ENCODE measurements at regions not wholly inside any gene's neighbourhood (a gene's known extent, or its start where the extent isn't known, plus 50 kb on each side); places are given as distances from the start of the nearest gene placed in this dataset.
"Not testable (repeated sequence)": the region's sequence is repeated elsewhere in the genome, so short reads cannot be mapped to it uniquely, and the experiment has no call there.

DNA sequence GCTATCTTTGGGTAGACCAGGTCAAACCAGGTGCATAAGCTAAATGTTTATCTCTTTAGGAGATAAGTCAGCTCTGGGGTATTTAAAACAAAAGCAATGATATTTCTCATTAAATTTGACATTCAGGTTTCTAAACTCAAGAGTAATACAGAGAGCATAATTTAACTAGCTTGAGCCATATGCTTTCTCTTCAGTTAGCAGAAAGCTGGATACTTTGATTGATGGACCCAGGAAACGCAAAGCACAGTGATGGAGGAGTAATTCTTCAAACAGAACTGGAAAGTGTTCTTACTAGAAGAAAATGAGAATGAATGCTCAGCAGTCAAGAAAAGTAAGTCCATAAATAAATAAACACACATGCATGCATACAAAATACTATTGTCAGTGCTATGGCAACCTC lies 885.7 kb upstream of the RAG2 start:
- DNase-seq, result no peak

DNA sequence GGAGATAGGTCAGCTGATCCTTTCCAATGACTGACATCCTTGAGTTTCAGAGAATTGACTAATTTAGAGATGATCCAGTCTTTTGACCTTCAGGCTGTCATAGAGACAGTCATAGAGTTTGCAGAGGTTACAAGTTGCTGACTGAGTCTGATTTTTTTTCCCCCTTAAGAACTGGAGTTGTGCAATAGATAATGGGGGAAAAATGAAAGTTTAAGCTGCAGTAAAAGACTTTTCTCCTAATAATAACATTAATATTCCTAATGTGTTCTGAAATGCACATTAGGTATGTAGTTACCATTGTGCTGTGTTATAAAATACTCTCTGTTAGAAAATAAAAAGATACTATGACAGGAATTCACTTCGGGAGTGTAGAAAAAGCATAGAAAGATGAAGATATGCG lies 876.9 kb upstream of the RAG2 start:
- DNase-seq, result no peak

DNA sequence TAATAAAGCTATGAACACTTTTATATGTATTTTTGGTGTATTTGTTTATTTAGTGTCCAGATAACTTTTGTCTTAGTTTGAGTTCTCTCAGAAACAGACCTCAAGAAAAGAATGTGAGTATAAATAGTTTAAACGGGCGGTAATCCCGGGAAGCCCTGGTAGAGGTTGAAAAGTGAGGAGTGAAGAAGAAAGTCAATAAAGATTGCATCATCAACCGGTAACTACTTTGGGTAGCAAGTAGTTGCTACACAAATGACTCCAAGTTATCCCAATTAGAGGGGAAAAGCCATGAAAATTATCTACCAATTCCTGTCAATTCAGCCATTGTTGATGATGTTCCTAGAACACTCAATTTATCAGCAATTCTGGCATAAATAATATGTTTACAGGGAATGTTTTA lies 870.3 kb upstream of the RAG2 start:
- DNase-seq, result no peak

DNA sequence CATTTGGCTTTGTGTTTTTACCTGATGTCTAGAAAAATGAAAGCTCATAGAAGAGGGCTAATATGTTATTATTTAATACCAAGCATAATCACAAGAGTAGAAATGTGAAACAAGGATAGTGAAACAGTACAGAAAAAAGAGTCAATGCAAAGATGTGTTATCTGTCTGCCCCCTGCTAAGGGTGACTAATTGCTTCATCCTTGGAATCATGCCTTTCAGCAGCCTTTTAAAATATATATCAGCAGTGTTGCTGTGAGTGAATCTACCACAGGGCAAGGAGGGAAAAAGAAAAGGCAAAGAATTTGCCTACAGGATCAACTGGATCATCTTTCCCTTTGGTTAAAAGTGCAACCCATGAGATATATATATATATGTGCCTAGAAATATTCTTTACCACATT lies 867.2 kb upstream of the RAG2 start:
- DNase-seq, result no peak

DNA sequence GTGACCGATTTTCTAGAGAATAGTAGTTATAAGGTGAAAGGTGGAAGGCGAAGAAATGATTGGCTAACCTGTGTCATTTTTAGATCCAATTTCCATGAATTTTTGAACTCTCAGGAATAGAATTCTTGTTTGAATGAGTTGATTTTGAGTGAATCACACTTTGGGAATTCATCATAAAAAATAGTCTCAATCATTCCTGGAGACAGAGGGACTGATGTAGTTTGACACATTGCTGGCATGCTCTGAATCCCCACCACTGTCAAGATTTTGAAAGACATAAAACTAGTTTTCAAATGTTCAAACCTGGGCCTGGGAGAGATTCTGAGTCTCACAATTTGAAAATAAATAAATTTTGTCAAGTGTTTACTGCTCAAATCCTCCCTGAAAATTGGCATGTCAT lies 861.4 kb upstream of the RAG2 start:
- no peak for DNase-seq

DNA sequence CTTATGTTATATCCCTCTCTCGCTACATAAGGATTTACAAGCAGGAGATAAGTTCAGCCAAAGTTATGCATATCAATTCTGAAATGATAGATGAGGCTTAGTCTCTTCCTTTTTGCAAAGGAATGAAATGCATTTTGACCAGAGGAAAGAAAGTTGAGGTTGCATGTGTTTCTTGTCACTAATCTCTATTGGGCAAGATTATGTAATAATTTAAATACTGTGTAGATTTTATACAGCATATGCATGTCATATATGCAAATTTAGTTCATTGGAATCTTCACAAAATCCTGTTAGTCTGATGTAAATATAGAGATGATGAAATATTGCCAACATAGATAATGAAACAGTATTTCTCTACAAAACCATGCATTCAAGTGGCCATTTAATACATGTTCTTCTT lies 858.7 kb upstream of the RAG2 start:
- DNase-seq, result no peak

DNA sequence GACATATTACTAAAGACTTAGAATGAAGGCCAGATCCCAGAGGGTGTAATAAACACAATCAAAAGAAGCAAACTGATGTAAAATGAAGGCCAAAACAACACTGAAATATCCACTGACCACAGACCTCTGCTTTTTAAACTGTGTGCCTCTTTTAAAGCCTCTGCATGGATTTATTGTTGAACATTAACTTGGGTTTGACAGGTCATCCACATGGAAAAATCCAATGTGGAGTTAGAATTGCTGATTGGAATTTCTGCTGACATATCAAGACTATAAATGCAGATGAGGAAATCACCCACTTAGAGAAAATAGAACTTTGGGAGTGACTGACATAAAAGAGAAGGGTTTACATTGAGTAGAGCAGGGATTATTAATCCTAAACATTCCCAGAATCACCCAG lies 853.9 kb upstream of the RAG2 start:
- DNase-seq, result no peak

DNA sequence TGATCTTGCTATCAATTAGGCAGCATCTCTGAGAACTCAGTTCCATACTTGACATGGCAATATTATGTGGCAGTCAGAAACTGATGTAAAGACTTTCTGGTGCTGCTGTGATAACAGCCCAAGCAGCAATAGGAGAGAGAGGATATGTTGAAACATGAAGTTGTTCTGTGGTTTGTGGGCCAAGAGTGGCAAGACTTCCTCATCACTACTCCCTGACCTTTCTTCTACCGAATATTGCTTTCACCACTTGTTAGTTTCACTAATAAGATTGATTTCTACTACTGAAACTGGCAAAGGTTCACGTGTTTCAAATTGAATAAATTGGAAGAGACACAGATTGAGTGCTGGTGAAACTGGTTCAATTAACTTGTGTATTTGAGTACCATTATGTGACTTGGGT lies 852.6 kb upstream of the RAG2 start:
- DNase-seq, result no peak

DNA sequence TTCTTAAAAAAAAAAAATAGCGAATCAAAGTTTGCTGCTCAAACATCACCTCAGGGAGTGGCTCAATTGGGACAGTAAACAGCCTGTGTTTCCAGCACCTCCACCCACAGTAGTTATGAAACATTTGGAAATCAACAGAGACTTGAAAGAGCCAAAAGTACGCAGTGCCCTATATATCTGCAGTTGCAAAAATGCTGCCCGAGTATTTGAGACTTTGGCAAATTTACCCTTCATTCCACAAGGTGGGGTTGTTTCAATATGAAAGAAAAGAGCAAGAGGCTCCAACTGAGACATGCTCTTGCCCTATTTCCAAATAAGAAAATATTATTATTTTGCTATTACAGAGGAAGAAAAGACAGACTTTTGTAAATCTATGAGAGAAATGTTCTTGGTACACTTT lies 851.1 kb upstream of the RAG2 start:
- DNase-seq, result no peak

DNA sequence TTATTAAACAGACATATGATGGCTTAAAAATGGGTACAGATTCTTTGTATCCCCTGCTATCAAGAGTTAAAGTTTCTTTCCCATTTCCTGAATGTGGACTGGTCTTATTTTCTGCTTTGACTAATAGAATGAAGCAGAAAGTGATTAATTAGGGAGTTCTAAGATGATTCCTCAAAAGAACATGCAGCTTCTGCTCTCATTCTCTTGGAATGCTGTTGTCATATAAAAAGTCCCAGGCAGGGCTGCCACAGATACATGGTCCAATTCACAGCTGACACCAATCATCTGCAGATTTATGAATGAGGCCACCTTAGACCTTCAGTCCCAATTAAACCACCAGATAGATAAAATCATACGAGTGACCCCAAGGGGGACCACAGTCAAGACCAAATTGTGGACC lies 844.5 kb upstream of the RAG2 start:
- DNase-seq, result no peak

DNA sequence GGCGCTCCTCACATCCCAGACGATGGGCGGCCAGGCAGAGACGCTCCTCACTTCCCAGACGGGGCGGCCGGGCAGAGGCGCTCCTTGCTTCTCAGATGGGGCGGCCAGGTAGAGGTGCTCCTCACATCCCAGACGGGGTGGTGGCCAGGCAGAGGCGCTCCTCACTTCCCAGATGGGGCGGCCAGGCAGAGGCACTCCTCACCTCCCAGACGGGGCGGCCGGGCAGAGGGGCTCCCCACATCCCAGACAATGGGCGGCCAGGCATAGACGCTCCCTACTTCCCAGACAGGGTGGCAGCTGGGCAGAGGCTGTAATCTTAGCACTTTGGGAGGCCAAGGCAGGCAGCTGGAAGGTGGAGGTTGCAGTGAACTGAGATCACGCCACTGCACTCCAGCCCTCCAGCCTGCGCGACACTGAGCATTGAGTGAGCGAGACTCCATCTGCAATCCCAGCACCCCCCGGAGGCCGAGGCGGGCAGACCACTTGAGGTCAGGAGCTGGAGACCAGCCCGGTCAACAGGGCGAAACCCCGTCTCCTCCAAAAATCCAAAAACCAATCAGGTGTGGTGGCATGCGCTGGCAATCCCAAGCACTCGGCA lies 833.7 kb upstream of the RAG2 start:
- DNase-seq, result not testable (repeated sequence)

DNA sequence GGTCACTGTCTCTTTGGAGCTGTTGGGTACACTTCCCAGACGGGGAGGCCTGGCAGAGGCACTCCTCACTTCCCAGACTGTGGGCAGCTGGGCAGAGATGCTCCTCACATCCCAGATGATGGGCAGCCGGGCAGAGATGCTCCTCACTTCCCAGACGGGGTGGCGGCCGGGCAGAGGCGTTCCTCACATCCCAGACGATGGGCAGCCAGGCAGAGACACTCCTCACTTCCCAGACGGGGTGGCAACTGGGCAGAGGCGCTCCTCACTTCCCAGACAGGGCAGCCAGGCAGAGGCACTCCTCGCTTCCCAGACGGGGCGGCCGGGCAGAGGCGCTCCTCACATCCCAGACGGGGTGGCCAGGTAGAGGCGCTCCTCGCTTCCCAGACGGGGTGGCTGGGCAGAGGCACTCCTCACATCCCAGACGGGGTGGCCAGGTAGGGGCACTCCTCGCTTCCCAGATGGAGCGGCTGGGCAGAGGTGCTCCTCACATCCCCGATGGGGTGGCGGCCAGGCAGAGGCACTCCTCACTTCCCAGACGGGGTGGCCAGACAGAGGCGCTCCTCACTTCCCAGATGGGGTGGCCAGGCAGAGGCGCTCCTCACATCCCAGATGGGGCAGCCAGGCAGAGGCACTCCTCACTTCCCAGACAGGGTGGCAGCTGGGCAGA lies 833.1 kb upstream of the RAG2 start:
- not testable (repeated sequence) for DNase-seq

DNA sequence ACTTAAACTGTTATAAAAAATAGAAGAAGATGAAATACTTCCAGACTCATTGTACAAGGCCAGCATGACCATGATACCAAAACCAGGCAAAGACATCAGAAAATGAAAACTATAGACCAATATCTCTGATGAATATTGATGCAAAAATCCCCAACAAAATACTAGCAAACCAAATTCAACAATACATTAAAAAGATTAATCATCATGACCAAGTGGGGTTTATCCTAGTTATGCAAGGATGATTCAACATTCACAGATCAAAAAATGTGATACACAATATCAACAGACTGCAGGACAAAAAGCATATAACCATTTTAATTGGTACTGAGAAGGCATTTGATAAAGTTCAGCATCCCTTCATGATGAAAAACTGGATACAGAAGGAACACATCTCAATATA lies 824.5 kb upstream of the RAG2 start:
- DNase-seq, result no peak

DNA sequence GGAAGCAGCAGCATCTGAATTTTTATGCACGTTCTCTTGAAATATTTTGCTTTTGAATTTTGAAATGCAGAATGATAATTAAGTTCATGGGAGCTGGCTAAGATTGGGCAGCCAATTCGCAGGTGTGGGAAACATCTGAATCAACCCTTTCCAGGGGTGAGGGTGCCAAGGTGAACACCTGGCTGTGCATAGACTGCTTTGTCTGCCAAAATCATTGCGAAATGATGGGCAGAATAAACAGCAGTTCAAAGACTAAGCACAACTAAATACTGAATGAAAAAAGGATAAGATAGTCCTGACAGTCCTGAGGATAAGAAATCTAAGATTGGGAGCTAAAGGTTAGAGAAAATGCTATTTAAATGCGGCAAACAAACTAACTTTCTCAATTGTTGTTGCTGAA lies 813.3 kb upstream of the RAG2 start:
- DNase-seq, result no peak

DNA sequence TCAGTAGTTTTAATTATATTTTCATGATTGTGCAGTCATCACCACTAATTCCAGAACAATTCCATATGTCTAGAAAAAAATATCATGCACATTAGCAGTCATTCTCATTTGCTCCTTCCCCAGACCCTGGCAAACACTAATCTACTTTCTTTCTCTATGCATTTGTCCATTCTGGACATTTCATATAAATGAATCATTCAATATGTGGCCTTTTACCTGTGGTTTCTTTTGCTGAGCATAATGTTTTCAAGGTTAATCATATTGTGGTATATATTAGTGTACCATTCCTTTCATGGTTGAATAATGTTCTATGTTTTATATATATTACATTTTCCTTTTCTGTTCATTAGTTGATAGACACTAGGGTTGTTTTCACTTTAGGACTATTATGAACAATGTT lies 811.1 kb upstream of the RAG2 start:
- DNase-seq, result no peak

DNA sequence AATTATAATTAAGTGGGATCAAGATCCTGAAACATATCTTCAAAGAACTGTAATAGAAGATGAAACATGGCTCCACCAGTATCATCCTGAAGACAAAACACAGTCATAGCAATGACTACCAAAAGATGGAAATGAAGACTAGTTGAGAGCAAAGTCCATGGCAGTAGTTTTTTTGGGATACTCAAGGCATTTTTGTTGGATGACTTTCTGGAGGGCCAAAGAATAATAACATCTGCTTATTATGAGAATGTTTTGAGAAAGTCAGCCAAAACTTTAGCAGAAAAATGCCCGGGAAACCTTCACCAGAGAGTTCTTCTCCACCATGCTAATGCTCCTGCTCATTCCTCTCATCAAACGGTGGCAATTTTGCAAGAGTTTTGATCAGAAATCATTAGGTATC lies 809.4 kb upstream of the RAG2 start:
- DNase-seq, result no peak

DNA sequence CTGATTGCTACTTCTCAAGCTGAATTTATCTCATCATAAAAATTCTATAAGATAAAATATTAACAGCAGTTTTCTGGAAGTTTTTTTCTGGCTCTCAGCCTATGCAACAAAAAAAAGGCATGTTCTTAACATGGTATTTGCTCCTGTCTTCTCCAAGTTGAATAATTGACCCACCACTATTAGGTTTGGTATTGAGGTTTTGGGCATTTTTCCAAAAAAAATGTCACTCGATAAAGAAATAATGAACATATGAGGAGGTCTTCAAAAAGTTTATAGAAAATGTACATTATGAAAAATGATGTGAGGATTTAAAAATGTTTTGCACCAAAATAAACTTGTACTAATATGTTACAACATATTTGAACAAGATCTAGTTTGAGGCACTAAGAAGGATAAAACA lies 808.6 kb upstream of the RAG2 start:
- no peak for DNase-seq

DNA sequence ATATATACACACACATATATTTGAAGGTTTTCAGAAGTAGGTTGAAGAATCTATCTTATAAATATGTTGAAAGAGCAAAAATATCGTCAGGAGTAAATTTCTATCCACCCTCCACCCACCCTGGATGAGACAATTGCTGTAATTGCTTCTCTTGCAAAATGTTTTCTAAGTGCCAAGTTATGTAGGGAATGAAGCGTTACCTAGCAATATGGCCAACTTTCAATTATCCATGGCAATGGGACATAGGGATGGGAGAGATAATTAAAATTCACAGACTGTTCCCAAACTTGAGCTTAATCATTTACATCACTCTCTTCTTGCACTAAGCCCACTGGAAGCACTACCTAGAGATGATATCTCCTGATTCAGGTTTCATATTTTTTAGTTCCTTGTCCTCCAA lies 806.2 kb upstream of the RAG2 start:
- no peak for DNase-seq

DNA sequence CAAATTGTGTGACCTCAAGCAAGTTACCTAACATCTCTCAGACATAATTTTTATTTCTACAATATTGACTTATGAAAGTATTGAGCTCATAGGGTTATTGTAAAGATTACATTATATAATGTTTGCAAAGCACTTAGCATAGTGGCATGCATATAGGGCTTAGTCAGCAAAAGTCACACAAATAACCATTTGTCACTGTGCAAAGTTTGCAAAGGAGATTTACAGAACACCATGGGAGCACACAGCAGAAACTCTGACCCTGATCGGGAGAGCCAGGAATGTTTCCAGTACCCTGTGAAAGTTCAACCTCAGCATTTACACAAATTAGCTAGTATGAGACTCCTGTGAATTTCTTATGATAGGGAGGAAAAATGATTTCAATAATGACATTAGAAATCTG lies 804.6 kb upstream of the RAG2 start:
- no peak for DNase-seq

DNA sequence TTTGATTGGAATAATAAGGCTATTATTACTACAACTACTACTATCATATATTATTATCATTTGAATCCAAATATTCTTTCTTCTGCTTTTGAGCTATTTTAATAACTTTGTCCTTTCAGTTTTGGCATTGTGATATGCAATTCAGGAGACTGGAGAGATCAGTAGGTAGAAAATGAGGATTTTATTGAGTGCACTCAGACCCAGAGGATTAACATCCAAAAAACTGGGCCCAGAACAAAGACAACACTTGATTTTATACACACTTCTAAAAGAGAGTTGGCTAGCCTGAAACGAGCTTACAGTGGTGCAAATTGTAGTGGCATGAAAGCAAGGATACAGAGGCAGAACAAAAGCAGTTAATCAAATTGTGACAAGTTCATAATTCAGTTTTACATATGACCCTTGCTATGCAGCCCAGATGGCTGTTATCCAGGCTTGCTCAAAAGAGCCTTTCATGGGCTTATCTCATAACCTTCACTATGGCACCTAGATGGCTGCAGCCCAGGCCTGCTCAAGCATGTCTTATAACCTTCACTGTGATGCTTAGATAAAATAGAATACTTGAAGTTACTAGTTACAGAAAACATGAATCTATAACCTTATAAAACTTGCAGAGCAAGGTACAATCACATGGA lies 796.3 kb upstream of the RAG2 start:
- DNase-seq, result no peak

DNA sequence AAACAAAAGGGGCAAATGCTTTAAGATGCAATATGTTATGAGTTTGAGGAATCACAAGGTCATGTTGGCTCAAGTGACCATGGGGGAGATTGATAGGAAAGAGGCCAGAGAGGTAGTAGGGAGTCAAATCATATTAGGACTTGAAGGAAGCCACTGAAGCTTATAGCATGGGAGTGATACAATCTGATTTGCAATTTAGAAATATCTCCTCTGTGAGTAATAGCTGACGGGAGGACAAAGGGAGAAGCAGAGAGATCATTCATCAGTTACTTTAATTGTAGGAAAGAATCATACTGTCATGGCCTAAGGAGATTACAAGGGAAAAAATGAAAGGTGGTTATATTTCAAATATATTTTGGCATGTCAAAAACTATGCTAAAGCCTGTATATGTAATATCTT lies 793.6 kb upstream of the RAG2 start:
- no peak for DNase-seq

DNA sequence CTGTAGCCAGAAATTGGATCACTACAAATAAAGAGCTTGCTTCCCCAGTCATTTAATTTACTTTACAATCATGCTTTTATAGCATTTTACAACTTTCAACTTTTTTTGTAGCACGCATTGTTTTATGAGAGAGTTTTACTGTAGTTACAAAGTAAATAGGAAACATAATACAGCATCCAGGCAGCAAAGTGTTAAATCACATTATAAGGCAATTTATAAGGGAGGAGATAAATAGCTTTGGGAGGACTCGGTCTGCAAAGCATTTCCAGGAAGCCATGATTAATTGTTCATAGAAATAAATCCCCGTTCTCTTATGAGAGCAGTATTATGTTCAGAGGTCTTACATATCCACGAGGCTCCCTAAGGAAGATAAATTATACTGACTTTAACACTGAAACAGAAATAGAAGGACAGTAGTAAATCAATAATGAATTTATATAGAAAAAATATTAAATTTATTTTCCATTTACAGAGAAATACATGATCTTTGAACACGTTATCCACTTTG lies 792.6 kb upstream of the RAG2 start:
- no peak for DNase-seq

DNA sequence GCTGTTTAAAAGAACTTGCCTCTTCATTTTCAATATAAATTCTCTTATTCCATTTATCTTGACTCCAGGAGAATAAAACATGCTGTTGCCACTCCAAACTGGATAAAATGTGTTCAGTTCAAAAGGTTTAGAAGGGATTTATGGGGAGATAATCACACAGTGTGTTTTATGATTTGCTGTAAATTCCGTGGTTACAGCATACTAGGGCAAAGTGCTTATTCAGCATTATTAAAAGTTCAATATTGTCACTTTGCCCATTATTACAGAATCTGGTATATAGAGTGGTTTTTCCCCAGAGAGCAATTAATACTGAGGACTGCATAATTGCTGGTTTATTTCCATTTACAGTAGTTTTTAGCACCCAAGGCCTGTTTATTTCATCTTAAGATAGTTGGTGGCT lies 780.9 kb upstream of the RAG2 start:
- no peak for DNase-seq

DNA sequence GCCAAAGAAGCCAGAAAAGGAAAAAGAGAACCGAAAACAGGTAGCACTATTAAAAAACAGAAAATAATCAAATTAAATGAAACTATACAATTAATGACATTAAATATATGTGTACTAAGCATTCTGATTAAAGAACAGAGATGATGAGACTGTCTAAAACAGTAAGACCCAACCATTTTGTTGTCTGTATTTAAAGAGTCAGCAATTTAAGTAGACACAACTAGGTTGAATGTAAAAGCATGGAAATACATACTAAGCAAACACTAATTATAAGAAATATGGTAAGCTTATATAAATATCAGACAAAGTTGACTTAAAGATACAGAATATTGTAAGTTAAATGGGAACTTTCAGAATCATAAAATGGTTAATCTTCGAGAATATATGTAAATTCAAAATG lies 774.6 kb upstream of the RAG2 start:
- no peak for DNase-seq
